Bronchial epithelial cell (primary cell): ENCODE measurements at regions not wholly inside any gene's neighbourhood (a gene's known extent, or its start where the extent isn't known, plus 50 kb on each side); places are given as distances from the start of the nearest gene placed in this dataset.

Source experiments
- DNase-seq: peaks from one replicate; pipeline ENCODE4 v3.0.0-alpha.2; 2010; ENCODE audit warnings: low read depth
- FAIRE-seq: peaks from 2 replicates; lab custom pipeline; 2011; peaks lifted over from hg19 to GRCh38; lab: Jason Lieb, UNC
- H3K27me3 ChIP-seq: 2 replicates; pipeline ENCODE4 v1.5.1; 2011; ENCODE audit warnings: low read length; ENCODE audit not compliant: control insufficient read depth, insufficient read depth
- H3K36me3 ChIP-seq: 2 replicates; pipeline ENCODE4 v1.5.1; 2011; ENCODE audit warnings: low read length; ENCODE audit not compliant: control insufficient read depth, insufficient read depth
- H3K4me3 ChIP-seq: 2 replicates; pipeline ENCODE4 v1.5.1; 2011; ENCODE audit warnings: mild to moderate bottlenecking, low read depth, low read length, control low read depth
- CTCF ChIP-seq: IDR thresholded peaks from 2 replicates; pipeline ENCODE4 v1.5.1; 2011; ENCODE audit warnings: mild to moderate bottlenecking, moderate library complexity, low read length, control low read depth, inconsistent platforms; ENCODE audit not compliant: insufficient read depth, severe bottlenecking

DNA sequence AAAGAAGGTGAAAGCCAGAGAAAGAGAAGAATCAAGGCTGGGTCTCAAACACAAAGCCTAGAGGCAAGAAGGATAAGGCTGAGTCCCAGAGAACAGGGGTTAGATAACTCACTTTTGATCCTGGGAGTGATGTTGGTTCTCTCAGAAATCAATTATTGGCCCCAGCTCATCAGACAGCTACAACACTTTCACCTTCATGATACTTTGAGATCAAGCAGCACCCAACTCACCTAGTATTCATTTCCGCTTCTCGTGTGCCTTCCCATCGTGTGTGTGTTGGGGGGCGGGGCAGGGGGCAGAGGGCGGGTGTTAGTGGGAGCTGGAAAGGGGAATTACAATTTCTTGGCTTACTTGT, 92.2 kb upstream of the RAD23B start:
- FAIRE-seq (no peak), DNase-seq (no peak)
- Histone ChIP-seq H3K36me3 (no peaks in the 10 kb centered on the region), H3K27me3 (no peaks in the 10 kb centered on the region), H3K4me3 (no peak overlapping the region)
- TF ChIP-seq CTCF: no peak

DNA sequence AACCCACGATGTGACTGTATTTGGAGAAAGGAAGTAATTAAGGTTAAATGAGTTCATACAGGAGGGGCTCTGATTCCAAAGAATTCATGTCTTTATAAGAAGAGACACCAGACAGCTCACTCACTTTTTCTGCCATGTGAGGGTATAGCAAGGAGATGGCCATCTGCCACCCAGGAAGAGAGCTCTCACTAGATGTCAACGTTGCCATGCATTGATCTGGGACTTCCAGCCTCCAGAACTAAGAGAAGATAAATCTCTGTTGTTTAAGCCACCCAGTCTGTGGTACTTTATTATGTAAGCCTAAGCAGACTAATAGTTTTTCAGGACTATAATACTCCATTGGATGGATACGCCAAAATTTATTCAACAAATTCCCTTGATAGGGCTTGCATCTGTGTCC, 89.8 kb upstream of the RAD23B start:
- TF ChIP-seq CTCF: no peak
- Histone ChIP-seq H3K36me3 (no peaks in the 10 kb centered on the region), H3K4me3 (no peak overlapping the region), H3K27me3 (no peaks in the 10 kb centered on the region)
- DNase-seq: no peak
- FAIRE-seq: no peak

GRCh38 chr9:107198718-107199117, 84.4 kb upstream of the RAD23B start:
- Histone ChIP-seq H3K36me3 (no peaks in the 10 kb centered on the region), H3K27me3 (no peaks in the 10 kb centered on the region), H3K4me3 (no peak overlapping the region)
- TF ChIP-seq CTCF: no peak
- DNase-seq (no peak), FAIRE-seq (no peak)

- DNase-seq: no peak
- H3K4me3 ChIP-seq: no peak overlapping the region
- no peaks in the 10 kb centered on the region for H3K36me3 ChIP-seq
- TF ChIP-seq CTCF: no peak
- FAIRE-seq: no peak
- no peaks in the 10 kb centered on the region for H3K27me3 ChIP-seq
These were observed 75.0 kb upstream of the RAD23B start for GRCh38 chr9:107208121-107208520.

GRCh38 chr9:107210775-107211174, 72.3 kb upstream of the RAD23B start:
- no peak for FAIRE-seq
- no peaks in the 10 kb centered on the region for H3K36me3 ChIP-seq
- DNase-seq: no peak

More at GRCh38 chr9:107210775-107211174, 72.3 kb upstream of the RAD23B start:
- Histone ChIP-seq H3K27me3 (no peaks in the 10 kb centered on the region), H3K4me3 (no peak overlapping the region)
- TF ChIP-seq CTCF: no peak
